Left renal cortex interstitium (tissue), 4 donors: ENCODE measurements at regions not wholly inside any gene's neighbourhood (a gene's known extent, or its start where the extent isn't known, plus 50 kb on each side); places are given as distances from the start of the nearest gene placed in this dataset.
"Not testable (repeated sequence)": the region's sequence is repeated elsewhere in the genome, so short reads cannot be mapped to it uniquely, and the experiment has no call there.

ENCODE experiments used
- DNase-seq, 4 donors: peaks; one replicate each; pipeline ENCODE4 v3.0.0-alpha.2; 2013; ENCODE audit warnings: low read depth in 4 of 4, low spot score in 2 of 4, missing footprints in 1 of 4

- DNase-seq = not testable (repeated sequence)
Observed at GRCh38 chr6:98088537-98088936, 745.8 kb upstream of the POU3F2 start.

DNA sequence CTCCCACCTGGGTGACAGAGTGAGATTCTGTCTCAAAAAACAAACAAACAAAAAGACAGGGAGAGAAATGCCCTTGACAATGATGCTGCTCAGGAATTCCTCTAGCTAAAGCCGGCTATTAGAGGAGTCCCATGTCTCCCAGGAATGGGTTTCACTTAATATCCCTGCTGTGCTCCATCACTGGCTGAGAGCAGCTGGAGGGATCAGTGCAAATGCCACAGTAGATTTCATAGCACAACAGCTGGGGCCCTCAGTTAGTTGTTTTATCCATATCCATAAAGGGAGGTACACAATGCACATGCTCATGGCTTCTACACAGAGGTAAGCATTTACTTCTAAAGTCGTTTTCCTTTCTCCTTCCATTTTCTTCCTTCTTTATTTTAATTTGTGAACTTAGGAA, 742.0 kb upstream of the POU3F2 start:
- DNase-seq = no peak

DNA sequence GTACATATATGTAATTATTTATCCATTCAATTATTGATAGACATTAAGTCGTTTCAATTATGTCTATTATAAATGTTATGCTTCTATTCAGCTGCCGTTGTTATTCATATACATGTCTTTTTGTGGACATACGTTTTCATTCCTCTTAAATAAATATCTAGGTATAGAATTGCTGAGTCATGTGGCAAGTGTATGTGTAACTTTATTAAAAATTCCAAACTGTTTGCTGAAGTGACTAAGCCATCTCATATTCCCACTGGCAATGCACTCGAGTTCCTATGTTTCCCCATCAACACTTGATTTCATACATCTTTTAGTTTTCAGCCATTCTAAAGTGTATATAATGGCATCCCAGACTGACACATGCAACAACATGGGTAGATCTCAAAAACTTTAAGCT, 739.7 kb upstream of the POU3F2 start:
- no peak for DNase-seq

DNA sequence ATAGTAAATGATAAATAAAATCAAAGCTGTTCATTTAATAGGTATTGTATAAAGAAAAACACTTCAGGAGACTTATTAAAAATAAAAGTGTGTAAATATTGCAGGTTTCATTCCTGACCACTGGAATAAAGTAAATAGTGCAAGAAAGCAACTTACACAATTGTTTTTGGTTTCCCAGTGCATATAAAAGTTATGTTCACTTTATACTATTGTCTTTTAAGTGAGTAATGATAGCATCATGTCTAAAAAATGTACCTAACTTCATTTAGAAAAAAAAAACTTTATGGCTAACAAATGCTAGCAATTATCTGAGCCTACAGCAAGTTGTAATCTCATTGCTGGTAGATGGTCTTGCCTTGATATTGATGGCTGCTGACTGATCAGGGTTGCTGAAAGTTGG, 726.6 kb upstream of the POU3F2 start:
- DNase-seq = no peak

DNA sequence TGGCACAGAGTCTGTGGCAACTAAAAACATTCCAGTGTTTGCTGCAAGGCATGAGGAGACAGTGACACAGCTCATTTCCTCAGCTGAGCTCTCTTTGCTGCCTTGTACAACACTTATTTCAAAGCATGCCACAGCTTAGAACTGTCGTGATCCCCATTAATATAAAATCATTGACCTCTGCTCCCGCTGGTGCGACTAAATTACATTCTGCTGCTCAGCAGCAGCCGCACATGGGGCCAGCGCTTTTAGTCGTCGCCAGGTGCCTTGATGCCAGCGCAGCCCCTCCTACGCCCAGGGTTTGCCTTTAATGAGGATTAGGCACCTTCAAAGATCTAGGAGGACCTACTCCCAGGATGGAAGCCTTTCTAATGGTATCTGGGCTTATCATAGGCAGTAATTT, 717.9 kb upstream of the POU3F2 start:
- no peak for DNase-seq

- DNase-seq = no peak
Observed at GRCh38 chr6:98117068-98117467, 717.3 kb upstream of the POU3F2 start.

DNA sequence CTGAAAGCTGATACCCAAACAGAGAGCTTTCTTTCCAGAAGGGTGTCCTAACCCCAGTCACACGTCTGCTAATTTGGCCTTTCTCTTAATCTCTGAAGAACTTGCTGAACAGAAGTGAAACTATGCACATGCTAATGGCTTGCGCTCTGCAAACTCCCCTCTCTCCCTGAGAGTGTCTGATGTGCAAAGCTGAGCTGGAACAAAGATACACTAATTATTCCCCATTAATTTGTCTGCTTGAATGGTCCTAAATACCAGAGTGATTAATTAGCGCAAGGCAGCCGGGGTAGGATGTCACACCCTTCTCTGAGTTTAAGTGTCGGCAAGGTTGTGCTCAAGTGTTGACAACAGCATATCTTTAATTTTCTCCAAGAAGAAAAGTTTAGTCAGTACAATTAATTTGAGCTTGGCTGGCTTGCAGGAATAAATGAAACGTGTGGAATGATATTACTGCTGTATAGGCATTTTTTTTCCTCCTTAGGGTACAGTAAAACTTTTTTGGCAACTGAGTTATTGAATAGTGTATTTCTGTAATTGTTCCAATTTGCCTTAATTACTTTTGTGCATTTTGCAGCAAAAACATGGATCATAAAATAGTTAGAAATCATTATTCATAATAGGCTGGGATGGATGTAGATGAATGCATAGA, 715.9 kb upstream of the POU3F2 start:
- DNase-seq = no peak

DNA sequence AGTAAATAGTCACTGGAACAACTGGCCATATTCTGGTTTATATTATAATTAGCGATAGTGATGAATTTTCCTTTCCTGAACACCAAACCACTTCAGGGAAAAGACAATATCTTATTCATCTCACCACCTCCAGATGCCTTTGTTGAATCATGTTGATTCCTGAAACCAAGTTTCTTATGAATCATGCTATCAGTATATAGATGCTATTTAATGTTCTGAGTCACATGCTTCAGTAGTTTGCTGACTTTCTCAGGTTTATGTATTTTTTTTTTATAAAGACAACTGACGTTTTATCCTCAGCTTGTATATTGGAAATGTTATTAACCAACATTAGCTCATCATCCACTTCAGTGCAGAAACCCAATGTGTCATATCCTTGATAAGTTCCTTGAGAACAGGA, 710.2 kb upstream of the POU3F2 start:
- DNase-seq = no peak

DNA sequence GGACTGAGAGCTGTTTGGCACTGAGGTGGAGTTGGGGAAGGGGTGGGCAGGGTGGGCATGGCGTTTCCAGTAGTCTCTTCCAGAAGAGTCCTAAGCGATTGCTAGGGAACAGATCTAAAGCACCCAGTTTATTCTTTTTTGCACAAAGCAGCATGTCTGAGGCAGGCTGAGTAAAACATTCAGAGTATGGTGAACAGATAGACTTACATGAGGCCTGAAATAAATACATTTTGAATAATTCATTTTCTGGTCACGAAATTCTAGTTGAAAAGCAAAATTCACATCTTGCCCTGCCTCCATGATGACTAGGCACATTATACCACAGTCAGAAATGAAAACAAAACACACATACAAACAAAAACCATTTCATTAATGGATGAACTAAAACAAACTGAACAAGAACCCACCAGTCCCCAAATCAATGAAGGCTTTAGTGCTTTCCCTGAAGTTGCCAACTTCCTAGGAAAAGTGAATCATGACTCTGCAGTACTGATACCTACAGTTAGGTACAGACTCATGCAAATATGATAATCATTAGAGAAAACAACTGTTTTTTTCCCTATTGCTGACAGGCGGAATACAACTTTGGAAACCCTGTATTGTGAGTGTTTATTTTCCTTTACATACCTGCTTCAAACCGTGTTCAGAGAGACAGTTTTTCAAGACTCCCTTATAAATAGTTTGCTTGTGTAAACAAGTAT, 702.9 kb upstream of the POU3F2 start:
- DNase-seq = no peak

DNA sequence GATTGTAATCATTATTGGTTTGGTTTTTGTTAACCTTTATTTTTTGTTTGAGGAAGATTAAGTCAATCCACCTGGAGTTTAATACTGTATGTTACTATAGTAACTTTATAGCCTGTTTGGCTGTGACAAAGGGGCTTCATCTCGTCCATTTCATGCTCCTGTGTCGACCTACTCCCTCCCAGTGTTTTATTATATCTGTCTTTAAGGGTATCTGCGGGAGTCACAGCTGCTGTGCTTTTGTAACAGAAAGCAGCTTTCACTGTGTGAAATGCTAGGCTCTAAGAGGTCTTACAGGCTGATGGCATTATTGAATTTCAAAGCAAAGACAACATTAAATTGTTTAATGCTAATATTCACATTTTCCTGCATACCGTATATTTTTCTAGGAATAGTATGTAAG, 698.0 kb upstream of the POU3F2 start:
- DNase-seq = no peak

DNA sequence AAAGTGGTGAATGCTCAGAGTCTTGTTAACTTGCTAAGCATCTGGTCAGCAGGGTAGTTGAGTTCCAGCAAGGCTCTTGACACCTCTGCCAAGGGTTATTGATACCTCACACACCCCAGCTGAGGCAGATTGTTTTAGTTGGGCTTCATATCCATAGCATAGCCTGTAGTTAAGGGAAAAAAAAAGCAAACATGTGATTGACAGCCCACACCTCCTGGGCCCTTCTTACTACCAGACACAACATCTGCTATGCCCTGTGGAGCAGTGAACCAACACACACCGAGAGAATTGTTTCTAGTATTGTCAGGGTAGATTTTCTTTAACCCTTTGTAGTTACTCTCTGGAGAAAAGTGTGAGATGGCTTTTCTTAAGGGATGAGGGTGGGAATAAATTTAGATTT, 697.0 kb upstream of the POU3F2 start:
- no peak for DNase-seq

- no peak for DNase-seq
Observed at GRCh38 chr6:98142839-98143238, 691.5 kb upstream of the POU3F2 start.

- DNase-seq = no peak
Observed at GRCh38 chr6:98146656-98147055, 687.7 kb upstream of the POU3F2 start.

DNA sequence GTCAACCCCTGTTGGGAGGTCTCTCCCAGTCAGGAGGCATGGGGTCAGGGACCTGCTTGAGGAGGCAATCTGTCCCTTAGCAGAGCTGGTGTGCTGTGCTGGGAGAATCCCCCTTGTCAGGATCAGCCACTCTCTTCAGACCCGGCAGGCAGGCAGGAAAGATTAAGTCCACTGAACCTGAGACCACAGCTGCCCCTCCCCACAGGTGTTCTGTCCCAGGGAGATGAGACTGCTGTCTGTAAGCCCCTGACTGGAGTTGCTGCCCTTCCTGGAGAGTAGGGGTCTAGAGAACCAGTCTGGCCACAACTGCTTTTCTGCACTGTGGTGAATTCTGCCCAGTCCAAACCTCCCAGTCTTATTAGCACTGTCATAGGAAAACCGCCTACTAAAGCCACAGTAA, 677.8 kb upstream of the POU3F2 start:
- no peak for DNase-seq

- DNase-seq = no peak
Observed at GRCh38 chr6:98179606-98180005, 654.8 kb upstream of the POU3F2 start.

DNA sequence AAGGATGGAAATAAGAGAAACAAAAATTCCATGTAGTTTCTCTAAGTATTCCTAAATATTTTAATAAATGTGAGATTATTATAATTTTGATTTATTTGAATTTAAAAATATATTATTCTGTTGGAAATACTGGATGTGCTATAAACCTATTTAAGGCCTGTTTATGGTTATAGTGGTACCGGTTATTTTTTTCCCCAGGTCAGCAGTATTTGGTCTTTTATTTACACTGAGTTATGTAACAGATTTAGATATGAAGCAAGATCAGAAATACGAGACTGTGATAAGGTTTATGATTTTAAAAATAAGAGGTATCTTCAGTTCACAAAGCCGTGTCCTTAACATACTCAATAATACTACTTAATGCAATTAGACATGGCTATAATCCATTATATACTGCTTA, 634.3 kb upstream of the POU3F2 start:
- DNase-seq = no peak

GRCh38 chr6:98203170-98203806, 631.1 kb upstream of the POU3F2 start:
- DNase-seq = peak; percentile 2 to 20 (median 4)

DNA sequence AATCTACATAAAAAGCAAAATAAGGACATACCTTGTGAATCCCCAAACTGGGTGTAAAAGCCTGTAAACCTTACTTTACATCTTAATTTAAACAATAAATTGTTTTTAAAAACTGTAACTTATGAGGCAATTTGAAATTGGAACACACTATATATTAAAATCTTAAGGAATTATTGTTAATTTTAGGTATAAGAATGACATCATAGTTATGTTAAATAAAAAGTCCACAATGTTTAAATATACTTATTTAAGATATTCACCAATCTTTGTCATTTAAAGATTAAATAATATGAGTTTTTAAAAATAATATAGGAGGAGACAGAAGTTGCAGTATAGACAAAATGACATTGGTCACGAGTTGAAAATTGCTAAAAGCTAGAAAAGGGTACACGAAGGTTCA, 621.9 kb upstream of the POU3F2 start:
- no peak for DNase-seq

GRCh38 chr6:98215531-98215930, 618.8 kb upstream of the POU3F2 start:
- DNase-seq = no peak

GRCh38 chr6:98230250-98230649, 604.1 kb upstream of the POU3F2 start:
- no peak for DNase-seq

DNA sequence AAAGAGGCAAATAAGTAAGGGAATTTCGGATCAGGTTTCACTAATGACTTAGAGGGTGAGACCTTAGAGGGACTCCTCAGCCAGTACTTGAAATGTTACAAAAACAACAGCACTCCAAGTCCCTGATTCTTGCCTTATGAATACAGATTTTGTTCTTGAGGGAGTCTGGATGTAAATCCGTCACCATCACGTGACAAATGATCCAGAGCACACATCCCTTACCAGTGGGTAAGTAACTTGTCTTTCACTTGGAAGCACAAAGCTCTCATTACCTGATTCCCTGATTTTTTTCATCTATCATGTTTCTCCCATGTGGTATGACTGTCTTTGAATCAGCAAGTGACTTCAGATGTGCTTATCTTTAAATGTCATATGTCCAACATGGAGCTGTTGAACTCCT, 595.3 kb upstream of the POU3F2 start:
- DNase-seq = no peak

GRCh38 chr6:98241630-98242029, 592.7 kb upstream of the POU3F2 start:
- DNase-seq = no peak
